ENCODE measurements at regions not wholly inside any gene's neighbourhood (a gene's known extent, or its start where the extent isn't known, plus 50 kb on each side); places are given as distances from the start of the nearest gene placed in this dataset.

- Histone ChIP-seq H3K9me3 (no peaks in the 10 kb centered on the region), H3K4me1 (replicated peaks) (no peaks in the 10 kb centered on the region), H3K27me3 (replicated peaks; ENCODE audit: insufficient read depth) (no peaks in the 10 kb centered on the region), H3K27ac (no peak overlapping the region), H3K4me3 (no peak overlapping the region), H3K36me3 (no peaks in the 10 kb centered on the region)
- DNase-seq (ENCODE audit: low spot score): no peak
- no peak for TF ChIP-seq POLR2A (IDR thresholded peaks at IDR 0.05)
- no peak for TF ChIP-seq POLR2AphosphoS5 (IDR thresholded peaks at IDR 0.05)
- TF ChIP-seq CTCF (IDR thresholded peaks at IDR 0.05): no peak
- intact Hi-C loops (cut with DNase I): no loop called here
These were observed 107.2 kb upstream of the WLS start for GRCh38 chr1:68339505-68339904.

GRCh38 chr1:68338081-68338480, 105.8 kb upstream of the WLS start:
- Histone ChIP-seq H3K4me3 (no peak overlapping the region), H3K9me3 (no peaks in the 10 kb centered on the region), H3K4me1 (replicated peaks) (no peaks in the 10 kb centered on the region), H3K27ac (no peak overlapping the region), H3K27me3 (replicated peaks; ENCODE audit: insufficient read depth) (no peaks in the 10 kb centered on the region), H3K36me3 (no peaks in the 10 kb centered on the region)
- TF ChIP-seq POLR2AphosphoS5 (IDR thresholded peaks at IDR 0.05) (no peak), CTCF (IDR thresholded peaks at IDR 0.05) (no peak), POLR2A (IDR thresholded peaks at IDR 0.05) (no peak)
- DNase-seq (ENCODE audit: low spot score): no peak
- 96% methylated on average over 1 of the region's 1 CpG for WGBS
- intact Hi-C loops (cut with DNase I): no loop called here

- 69% methylated on average over 4 of the region's 4 CpGs for WGBS
- no peak for TF ChIP-seq POLR2AphosphoS5 (IDR thresholded peaks at IDR 0.05)
- TF ChIP-seq POLR2A (IDR thresholded peaks at IDR 0.05): no peak
- H3K4me3 ChIP-seq: no peak overlapping the region
- intact Hi-C loops (cut with DNase I): no loop called here
- H3K27me3 ChIP-seq (replicated peaks; ENCODE audit: insufficient read depth): no peaks in the 10 kb centered on the region
- no peaks in the 10 kb centered on the region for H3K36me3 ChIP-seq
- no peak for DNase-seq (ENCODE audit: low spot score)
- no peaks in the 10 kb centered on the region for H3K9me3 ChIP-seq
- no peaks in the 10 kb centered on the region for H3K4me1 ChIP-seq (replicated peaks)
- H3K27ac ChIP-seq: no peak overlapping the region
These were observed 99.7 kb upstream of the WLS start for GRCh38 chr1:68332041-68332440.

GRCh38 chr1:68331117-68331865, 99.0 kb upstream of the WLS start:
- Histone ChIP-seq H3K27ac (no peak overlapping the region), H3K9me3 (no peaks in the 10 kb centered on the region), H3K4me1 (replicated peaks) (no peaks in the 10 kb centered on the region), H3K36me3 (no peaks in the 10 kb centered on the region), H3K27me3 (replicated peaks; ENCODE audit: insufficient read depth) (no peaks in the 10 kb centered on the region), H3K4me3 (no peak overlapping the region)
- TF ChIP-seq CTCF (IDR thresholded peaks at IDR 0.05): no peak
- TF ChIP-seq POLR2AphosphoS5 (IDR thresholded peaks at IDR 0.05): no peak
- no peak for TF ChIP-seq POLR2A (IDR thresholded peaks at IDR 0.05)
- DNase-seq (ENCODE audit: low spot score): no peak
- WGBS: 99% methylated on average over 2 of the region's 2 CpGs
- intact Hi-C loops (cut with DNase I): no loop called here

GRCh38 chr1:68330391-68330790, 98.1 kb upstream of the WLS start:
- H3K27me3 ChIP-seq (replicated peaks; ENCODE audit: insufficient read depth): no peaks in the 10 kb centered on the region
- H3K9me3 ChIP-seq: no peaks in the 10 kb centered on the region
- no peak for DNase-seq (ENCODE audit: low spot score)
- no peaks in the 10 kb centered on the region for H3K4me1 ChIP-seq (replicated peaks)
- no peaks in the 10 kb centered on the region for H3K36me3 ChIP-seq
- TF ChIP-seq CTCF (IDR thresholded peaks at IDR 0.05) (no peak), POLR2AphosphoS5 (IDR thresholded peaks at IDR 0.05) (no peak), POLR2A (IDR thresholded peaks at IDR 0.05) (no peak)
- WGBS: 23% methylated on average over 2 of the region's 2 CpGs
- H3K4me3 ChIP-seq: no peak overlapping the region
- no peak overlapping the region for H3K27ac ChIP-seq
- intact Hi-C loops (cut with DNase I): no loop called here

Data from prostate gland (tissue), 2 donors.